Glomerular visceral epithelial cell (primary cell): ENCODE measurements at regions not wholly inside any gene's neighbourhood (a gene's known extent, or its start where the extent isn't known, plus 50 kb on each side); places are given as distances from the start of the nearest gene placed in this dataset.

Experiments
- DNase-seq: peaks from one replicate; pipeline ENCODE4 v3.0.0-alpha.2; 2016; ENCODE audit errors: extremely low spot score

DNA sequence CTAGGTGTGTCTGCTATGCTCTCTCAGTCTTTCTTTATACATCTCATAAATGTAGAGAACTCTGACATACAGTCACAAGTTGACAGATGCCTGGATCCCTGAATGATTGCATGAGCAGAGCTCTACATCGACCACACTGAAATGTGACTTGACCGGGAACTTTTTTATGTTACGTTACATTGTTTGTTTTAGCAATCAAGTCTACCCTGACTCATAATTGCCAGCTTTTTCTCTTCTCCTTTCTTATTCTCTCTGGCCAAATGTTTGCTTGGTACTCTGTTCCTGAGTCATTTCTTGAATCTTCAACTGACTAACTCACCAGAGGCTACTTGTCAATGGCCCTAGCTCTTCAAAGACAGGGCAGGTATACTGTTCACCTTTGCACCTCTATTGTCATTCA lies 213.6 kb upstream of the DTNBP1 start:
- no peak for DNase-seq

DNA sequence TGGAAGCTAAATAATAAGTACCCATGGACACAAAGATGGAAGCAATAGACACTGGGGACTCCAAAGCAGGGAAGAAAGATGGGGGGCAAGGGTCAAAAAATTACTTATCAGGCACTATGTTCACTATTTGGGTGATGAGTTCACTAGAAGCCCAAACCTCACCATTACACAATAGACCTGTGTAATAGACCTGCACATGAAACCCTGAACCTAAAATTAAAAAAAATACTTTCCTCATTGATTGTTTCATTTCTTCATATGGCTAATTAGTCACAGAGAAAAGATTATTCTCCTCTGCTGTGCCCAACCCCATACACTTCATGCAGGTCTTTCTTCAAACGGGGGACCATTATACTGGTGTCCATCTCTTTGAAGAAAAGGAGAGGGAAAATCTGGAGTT lies 213.0 kb upstream of the DTNBP1 start:
- DNase-seq = no peak

DNA sequence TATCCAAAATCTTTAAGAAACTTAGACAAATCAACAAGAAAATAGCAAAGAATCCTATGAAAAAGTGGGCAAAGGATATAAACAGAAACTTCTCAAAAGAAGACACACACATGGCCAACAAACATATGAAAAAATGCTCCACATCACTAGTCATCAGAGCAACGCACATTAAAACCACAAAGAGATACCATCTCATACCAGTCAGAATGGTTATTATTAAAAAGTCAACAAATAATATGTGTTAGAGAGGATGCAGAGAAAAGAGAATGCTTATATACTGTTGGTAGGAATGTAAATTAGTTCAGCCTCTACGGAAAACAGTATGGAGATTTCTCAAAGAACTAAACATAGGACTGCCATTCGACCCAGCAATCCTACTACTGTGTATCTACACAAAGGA lies 212.0 kb upstream of the DTNBP1 start:
- no peak for DNase-seq

DNA sequence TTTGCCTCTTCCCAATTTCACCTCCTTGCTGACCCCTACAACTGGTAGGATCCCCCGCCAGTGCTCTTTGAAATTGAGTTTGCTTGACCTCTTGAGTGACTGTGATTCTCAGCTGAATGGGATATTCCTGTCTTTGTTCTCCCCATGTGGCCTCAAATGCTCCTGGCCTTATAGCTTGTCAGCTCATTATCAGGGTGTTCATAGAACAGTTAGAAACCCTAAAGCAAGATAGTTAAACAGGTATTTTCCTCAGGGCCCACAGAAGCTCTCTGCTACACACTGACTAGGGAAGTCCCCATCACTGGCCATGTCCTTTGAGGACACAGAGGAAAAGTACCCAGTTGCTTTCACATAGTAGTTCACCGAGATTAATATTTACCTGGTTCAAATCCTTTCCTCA lies 211.5 kb upstream of the DTNBP1 start:
- no peak for DNase-seq

DNA sequence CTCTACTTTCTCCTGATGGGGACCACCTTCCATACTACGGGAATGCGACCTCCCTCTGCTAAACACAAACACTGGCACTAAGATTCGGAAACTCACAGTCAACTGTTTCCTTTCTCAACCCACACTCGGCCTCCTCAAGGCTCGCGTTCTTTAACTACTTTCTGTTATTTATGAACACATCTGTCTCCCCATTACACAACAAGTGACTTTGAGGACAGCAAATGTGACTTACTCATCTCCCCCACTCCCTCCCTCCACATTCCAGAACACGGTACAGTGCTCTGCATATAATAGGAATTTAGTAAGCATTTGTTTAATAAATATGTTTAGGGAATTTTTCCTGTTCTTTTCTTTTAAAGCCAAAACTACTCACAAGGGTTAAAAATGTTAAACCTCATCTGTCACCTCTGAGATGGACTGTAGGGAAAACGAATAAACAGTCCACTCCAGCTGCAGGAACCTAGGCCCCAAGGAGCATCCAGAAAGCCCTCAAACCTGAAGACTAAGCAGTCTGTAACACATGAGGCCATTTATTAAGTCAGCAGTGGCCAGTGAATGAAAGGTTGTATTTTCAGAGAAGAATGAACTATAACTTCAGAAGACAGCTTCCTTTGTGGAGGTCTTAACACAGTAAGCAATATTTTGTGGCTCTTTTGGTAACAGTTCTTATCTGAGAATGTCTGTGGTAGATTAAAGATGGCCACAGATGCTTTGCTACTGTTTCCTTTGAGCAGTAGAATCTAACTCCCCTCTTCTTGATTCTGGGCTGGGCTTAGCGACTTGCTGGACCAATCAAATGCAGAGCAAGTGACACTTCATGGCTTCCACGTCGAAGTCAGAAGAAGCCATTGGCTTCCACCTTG lies 209.6 kb upstream of the DTNBP1 start:
- DNase-seq = no peak

DNA sequence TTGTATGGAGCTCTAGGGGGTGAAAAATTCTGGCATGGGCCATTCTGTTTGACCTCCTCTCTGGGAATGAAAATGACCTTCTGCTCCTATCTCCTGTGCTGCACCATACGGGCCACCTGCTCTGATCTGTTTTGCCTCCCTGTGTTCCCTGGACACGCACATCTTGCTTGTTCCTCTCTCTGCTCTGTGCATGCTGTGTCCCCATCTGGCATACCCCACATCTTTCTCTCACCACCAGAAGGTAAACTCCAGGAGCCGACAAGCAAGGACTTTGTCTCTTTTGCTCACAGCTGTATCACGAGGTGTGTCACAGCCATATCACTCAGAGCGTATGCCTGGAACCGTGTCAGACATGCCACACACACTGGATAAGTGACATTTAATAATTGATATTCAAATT lies 208.4 kb upstream of the DTNBP1 start:
- no peak for DNase-seq

DNA sequence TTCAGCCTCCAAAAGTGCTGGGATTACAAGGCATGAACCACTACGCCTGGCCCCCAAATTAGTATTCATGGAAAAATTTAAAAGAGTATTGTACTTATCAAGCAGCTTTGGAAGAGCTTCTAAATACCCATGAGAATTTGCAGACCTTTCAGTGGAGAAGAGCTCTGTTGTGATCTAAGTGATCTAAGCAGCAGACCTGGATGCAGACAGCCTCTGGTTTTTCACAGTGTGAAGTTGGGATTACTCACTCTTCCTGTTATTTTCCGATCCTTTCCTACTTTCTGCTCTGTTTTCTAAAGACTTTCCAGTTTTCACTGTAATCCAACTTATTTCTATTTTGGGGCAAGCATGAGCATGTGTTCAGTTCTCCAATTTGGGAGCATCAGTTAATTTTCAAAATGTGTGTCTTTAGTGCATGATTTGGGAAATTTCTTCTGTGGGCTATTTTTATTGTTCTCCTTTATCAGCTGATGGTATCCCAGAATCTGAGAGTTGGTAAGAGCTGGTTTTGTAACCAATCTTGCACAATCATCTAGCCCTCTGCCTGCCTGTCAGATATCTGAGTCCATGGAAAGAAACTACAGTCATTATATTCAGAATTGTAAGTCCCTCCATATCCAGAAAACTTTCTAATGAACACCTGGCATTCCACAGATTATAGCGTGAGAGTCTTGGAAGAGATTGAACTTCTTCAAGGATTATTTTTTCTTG lies 207.7 kb upstream of the DTNBP1 start:
- no peak for DNase-seq

DNA sequence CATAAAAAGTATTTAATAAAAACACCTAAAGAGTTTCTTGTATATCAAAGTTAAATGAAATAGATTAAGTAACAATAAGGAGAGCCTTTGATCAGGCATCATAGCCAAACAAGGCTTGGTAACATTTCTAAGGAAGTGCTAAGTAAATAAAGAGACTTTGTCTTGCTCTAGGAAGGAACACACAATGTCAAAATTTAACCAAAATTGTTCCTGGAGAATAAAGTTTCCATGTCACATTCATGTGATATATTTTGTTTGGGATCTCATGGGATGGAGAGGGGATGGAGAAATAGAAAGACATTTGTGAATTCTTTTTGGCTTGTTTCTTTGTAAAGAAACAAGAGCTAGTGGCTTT lies 201.9 kb upstream of the DTNBP1 start:
- DNase-seq = no peak

DNA sequence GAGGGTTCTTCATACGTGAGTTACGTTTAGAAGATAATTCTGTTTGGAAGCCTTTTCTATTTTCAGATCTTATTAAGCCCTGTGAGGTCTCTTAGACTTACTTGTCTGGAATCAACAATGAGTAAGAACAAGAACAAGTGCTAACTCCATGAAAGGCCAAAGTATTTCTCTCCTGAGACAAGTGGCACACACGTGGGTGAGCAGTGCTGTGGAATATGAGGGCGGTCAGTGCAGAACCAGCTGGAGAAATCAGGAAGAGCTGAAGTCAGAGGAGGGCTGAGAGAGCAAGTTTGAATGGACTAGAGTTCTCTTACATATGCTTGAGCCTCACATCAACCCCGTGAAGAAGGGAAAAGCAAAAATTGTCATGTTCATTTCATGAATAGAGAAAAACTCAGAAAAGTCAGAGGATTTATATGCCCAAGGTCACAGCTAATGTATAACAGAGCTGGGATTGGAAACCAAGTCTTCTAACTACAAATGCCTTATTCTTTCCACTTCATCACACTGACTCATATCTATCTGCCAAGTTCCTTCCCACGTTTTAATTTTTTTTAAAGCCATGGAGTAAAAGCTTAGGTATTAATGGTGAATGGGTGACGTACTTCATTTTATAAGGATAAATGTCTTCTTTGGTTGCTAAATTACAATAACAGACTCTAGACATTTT lies 201.3 kb upstream of the DTNBP1 start:
- DNase-seq = no peak

DNA sequence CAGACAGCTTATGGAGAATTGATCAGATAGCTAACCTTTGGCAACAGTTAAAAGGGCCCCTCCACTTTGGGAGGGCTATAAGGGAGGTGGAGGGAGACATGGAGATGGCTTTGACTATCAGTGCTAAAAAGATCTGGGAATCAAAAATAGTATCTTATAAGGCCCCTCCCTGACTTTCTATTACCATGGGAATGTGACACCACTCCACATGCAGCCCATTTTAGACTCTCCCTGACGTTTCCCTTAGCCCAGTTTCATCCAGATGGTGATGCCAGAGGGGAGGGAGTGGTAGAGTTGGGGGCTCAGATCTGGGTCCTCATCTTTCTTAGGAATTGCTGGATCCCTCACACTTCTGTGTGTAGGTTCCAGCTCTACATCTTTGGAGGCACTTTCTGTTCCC lies 200.0 kb upstream of the DTNBP1 start:
- DNase-seq = no peak

DNA sequence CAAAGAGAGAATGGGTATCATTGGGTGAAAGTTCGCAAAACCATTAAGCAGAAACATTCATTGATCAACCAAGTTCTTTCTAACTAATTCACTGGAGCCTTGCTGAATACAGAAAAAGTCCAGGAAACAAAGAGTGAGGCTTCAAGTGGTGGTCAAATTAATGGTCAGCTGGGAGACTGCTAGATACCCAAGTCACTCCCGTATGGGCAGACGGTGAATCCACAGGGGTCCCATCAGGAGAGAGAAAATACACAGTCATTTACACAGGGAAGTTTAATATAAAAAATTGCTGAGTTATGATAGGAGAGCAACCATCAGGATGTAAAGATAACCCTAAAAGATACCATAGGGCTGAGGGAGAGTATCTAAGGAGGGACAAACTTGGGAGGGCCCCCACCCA lies 198.7 kb upstream of the DTNBP1 start:
- no peak for DNase-seq

DNA sequence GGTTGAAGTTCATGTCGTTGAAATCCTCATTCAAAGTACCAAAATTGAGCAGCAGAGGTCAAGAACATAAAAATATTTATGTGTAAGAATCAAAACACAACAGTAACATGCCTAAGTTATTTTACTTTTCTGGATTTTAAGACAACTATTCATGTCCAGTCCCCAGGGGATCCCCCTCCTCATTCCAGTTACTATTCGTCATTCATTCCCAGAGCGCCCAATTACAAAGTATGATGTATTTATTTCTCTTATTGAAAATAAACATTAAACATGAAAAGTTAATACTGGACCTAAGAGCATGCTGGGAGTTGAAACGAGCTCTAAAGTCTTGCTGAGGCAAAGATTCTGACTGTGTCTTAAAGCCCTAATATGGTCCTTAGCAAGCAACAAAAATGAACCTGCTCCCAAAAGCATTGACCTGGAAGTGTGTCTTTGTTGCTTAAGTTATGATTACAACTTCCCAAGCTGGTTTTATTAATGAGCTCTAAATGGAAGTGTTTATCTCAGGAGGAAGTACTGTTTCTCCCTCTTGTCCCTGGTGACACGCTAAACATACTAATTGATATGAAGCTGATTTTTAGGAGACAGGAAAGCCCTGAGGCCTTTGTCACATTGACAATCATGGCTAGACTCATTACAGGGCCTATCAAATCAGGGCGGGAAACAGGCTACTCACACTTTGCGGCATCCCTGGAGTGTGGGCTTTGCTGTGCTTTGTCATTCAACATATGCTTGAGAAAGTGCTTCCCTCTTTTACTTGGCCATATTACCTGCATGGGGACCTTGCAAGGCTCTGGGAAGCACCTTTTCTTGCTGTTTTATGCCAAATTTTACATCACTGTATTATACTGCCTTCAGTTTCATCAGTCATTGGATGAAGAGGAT lies 192.2 kb upstream of the DTNBP1 start:
- DNase-seq = no peak

DNA sequence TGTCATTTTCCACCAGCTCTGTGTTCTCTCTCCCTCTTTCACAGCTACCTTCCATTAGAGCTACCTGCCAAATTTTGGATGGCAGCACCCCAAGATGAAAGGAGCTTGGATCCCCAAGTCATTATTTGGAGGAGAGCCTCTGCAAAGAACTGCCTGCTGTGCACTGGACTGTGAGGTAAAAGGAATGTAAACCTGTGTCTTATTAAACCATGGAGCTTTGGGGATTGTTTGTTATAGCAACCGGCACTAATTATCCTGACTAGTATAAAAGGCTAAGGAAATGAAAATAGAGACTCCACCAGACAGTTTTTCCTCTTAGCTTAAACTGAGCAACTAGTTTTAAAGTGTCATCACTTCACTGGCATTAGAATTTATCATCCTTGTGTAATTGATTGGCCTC lies 191.6 kb upstream of the DTNBP1 start:
- DNase-seq = no peak

DNA sequence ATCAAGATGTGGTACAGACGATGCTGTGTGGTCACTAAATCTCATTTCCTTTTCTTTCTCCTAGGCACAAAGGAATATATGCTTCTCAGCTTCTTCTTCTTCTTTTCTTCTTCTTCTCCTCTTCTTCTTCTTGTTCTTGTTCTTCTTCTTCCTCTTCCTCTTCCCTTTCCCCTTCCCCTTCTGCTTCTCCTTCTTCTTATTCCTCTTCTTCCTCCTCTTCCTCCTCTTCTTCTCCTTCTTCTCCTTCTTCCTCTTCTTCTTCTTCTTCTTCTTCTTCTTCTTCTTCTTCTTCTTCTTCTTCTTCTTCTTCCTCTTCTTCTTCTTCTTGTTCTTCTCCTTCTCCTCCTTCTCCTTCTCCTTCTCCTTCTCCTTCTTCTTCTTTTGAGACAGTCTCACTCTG lies 190.4 kb upstream of the DTNBP1 start:
- DNase-seq = no peak

DNA sequence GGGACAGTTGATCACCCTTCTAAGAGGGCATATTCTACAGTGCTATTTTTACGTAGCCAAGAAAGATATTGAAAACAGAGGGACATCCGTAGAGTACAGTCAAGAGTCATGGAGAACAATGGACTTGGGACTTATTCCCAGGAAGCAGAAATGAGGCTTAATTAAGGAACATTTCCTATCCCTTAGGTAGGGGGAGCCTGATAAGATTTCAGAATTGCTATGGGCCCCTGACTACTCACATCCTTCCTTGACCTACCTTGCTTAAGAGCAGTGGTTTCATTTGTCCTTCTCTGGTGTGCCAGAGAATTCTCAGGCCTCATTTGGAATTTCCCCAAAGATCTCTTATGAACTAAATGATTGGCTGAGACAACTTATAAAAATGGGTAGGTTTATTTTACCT lies 189.5 kb upstream of the DTNBP1 start:
- no peak for DNase-seq

DNA sequence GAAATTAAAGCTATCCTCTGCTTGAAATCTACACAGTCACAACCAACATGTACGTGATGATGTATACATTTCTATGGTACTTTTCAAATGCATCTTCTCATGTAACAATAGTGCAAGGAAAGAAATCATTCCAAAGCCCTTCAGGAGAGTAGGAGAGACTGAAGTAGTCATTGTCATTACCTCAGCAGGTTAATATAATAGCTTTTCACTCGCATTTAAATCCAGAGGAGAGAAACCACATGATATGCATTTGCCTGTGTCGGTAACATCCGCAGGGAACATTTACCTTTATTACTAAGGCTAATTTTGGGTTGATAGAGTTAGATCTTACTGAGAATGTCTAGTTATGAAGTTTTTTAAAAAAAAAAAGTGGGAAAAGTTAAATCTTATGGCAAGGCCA lies 186.6 kb upstream of the DTNBP1 start:
- DNase-seq = no peak

DNA sequence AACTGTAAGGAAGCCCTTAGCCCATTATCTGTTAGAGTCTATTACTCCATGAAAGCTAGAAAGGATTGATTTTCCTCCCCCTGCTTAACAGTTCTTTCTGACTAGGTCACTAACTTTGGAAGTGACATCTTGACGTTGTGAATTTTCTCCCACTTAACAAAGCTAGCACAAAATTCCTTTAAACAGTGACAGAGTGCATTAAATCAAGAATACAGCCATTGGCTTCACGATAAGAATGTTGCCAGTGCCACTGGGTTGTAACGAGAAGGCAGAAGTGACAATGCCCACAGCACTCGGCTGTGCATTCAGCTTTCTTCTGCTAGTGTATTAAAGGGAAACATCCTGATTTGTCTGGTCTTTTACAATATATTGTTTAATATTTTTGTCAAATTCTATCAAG lies 182.7 kb upstream of the DTNBP1 start:
- no peak for DNase-seq

DNA sequence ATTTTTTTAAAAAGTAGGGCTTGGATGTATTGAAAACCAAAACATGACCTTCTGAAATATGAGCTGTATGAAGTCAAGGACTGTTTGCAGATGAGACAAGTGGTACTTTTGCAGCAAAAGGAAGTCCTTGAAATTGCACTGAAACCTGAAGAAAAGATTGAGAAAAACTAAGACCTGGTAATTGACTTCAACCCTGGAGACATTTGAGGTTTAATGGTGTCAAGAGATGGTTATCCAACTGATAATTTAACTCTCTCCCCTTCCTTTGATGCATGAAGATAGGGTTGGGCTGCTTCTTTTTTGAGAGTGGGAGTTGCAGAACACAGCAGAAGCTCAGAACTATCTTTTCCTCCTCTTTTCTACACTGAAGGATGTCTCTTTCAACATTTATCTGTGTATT lies 180.9 kb upstream of the DTNBP1 start:
- no peak for DNase-seq

DNA sequence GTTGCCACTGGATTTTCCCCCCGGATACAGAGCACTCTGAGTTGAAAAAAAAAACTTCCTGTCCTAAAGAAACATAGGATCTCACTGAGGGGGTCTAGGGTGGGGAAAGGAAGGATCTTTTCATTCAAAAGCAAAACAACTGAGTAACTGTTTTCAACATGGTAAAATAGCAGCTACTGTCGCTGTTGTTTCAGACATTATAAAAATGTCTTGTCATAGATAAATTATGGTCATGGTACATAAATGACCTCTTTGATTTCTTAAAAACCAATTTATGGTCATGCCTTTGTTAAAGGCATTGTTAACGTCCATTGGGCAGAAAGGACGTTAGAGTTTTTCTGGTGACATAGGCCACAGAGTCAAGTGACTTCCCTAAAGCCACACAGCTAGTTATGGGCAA lies 180.4 kb upstream of the DTNBP1 start:
- DNase-seq = no peak

DNA sequence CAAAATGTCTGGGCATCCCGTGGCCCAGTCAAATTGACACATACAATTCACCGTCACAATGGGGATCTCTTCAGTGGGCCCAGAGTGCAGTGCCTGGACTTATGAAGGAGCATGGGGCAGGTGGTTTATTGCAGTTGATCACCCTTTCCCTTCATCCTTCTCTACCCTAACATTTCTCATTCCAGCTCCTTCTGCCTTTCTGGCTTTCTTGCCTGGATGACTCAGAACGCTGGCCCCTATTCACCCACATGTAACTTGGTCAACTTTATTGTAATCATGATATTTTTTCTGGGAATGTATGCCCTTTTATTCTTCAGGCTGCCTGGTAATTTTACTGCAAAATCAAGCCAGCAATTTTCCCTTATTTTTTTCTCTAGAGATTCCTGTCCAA lies 179.9 kb upstream of the DTNBP1 start:
- no peak for DNase-seq

DNA sequence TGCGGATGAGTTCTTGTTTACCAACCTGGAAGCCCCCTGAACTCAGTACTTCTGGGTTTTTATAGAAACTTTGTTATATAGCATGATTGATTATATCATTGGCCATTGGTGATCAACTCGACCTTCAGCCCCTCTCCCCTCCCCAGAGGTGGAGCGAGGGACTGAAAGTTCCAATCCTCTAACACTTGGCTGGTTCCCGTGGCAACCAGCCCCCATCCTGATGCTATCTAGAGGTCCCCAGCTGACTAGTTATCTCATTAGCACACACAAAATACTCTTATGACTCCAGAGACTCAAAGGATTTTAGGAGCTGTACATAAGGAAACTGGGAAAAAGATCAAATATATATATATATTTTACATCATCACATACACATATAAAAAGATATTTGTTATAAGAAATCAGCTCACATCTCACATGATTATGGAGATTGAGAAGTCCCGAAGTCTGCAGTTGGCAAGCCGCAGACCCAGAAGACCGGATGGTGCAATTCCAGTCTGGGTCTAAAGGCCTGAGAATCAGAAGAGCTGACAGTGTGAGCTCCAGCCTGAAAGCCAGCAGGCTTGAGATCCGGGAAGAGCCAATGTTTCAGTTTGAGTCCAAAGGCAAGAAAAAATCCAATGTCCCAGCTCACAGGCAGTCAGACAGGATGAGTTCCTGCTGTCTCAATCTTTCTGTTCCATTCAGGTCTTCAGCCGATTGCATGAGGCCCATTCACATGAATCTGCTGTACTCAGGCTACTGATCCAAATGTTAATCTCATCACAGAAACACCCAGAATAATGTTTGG lies 179.3 kb upstream of the DTNBP1 start:
- DNase-seq = no peak
